ENCODE measurements at regions not wholly inside any gene's neighbourhood (a gene's known extent, or its start where the extent isn't known, plus 50 kb on each side); places are given as distances from the start of the nearest gene placed in this dataset.

GRCh38 chr14:98181241-98181640 is 1090.8 kb downstream of the BCL11B start:
- no peak for TF ChIP-seq ZFX (IDR thresholded peaks at IDR 0.05; ENCODE audit: borderline replicate concordance)
- no peak for TF ChIP-seq CTCF (IDR thresholded peaks at IDR 0.05)
- H3K27ac ChIP-seq, result no peak overlapping the region

- no peak overlapping the region for H3K27ac ChIP-seq
Measured at GRCh38 chr14:98181768-98182167, 1090.2 kb downstream of the BCL11B start.

GRCh38 chr14:98182393-98183055 is 1089.5 kb downstream of the BCL11B start:
- no peak overlapping the region for H3K27ac ChIP-seq

More at GRCh38 chr14:98181768-98182167, 1090.2 kb downstream of the BCL11B start:
- TF ChIP-seq ZFX (IDR thresholded peaks at IDR 0.05; ENCODE audit: borderline replicate concordance) (no peak), CTCF (IDR thresholded peaks at IDR 0.05) (no peak)

GRCh38 chr14:98183556-98183955 is 1088.4 kb downstream of the BCL11B start:
- TF ChIP-seq CTCF (IDR thresholded peaks at IDR 0.05) (no peak), ZFX (IDR thresholded peaks at IDR 0.05; ENCODE audit: borderline replicate concordance) (no peak)
- H3K27ac ChIP-seq, result no peak overlapping the region

More at GRCh38 chr14:98182393-98183055, 1089.5 kb downstream of the BCL11B start:
- TF ChIP-seq CTCF (IDR thresholded peaks at IDR 0.05) (no peak), ZFX (IDR thresholded peaks at IDR 0.05; ENCODE audit: borderline replicate concordance) (no peak)

- no peak overlapping the region for H3K27ac ChIP-seq
- TF ChIP-seq ZFX (IDR thresholded peaks at IDR 0.05; ENCODE audit: borderline replicate concordance), result no peak
- TF ChIP-seq CTCF (IDR thresholded peaks at IDR 0.05), result no peak
Measured at GRCh38 chr14:98184457-98184856, 1087.5 kb downstream of the BCL11B start.

- H3K27ac ChIP-seq, result no peak overlapping the region
- no peak for TF ChIP-seq CTCF (IDR thresholded peaks at IDR 0.05)
- no peak for TF ChIP-seq ZFX (IDR thresholded peaks at IDR 0.05; ENCODE audit: borderline replicate concordance)
Measured at GRCh38 chr14:98185036-98185435, 1087.0 kb downstream of the BCL11B start.

- no peak overlapping the region for H3K27ac ChIP-seq
Measured at GRCh38 chr14:98186140-98186539, 1085.9 kb downstream of the BCL11B start.

More at GRCh38 chr14:98186140-98186539, 1085.9 kb downstream of the BCL11B start:
- TF ChIP-seq CTCF (IDR thresholded peaks at IDR 0.05) (no peak), ZFX (IDR thresholded peaks at IDR 0.05; ENCODE audit: borderline replicate concordance) (no peak)
